ENCODE measurements at regions not wholly inside any gene's neighbourhood (a gene's known extent, or its start where the extent isn't known, plus 50 kb on each side); places are given as distances from the start of the nearest gene placed in this dataset.

DNA sequence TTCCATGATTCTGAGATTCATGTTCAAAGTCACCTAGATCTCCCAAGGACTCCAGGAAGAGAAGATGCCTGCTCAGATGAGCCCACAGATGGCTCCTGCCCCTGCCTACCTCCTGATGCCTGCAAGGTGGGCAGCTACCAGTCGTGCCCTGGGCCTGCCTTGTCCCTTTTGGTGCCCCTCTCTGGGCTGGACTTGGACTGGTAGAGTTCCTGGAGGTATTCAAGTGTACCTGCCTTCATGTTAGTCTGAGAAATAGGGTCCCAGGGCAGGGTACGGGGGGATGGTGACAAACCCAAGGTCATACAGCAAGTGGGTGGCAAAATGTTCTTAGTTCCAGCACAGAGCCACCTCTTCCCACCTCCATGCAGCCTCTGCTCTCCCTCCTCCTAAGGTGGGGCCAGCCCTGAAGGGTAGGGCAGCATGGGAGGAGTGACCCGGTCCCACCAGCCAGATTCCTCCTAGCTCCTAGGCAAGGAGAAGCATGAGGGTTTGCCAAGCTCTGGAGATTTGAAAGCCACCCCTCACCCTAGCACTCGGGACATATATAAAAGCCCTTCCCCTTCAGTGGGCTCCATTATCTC, 80.8 kb upstream of the UNC5B start:
- TF ChIP-seq, protein P1, sequence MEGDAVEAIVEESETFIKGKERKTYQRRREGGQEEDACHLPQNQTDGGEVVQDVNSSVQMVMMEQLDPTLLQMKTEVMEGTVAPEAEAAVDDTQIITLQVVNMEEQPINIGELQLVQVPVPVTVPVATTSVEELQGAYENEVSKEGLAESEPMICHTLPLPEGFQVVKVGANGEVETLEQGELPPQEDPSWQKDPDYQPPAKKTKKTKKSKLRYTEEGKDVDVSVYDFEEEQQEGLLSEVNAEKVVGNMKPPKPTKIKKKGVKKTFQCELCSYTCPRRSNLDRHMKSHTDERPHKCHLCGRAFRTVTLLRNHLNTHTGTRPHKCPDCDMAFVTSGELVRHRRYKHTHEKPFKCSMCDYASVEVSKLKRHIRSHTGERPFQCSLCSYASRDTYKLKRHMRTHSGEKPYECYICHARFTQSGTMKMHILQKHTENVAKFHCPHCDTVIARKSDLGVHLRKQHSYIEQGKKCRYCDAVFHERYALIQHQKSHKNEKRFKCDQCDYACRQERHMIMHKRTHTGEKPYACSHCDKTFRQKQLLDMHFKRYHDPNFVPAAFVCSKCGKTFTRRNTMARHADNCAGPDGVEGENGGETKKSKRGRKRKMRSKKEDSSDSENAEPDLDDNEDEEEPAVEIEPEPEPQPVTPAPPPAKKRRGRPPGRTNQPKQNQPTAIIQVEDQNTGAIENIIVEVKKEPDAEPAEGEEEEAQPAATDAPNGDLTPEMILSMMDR (IDR thresholded peaks at IDR 0.05), result no peak
- TF ChIP-seq POLR2A (IDR thresholded peaks at IDR 0.05), result no peak
